Hepatocyte (in vitro differentiated cells): ENCODE measurements at regions not wholly inside any gene's neighbourhood (a gene's known extent, or its start where the extent isn't known, plus 50 kb on each side); places are given as distances from the start of the nearest gene placed in this dataset.

ENCODE experiments used
- CTCF ChIP-seq: fragments of 200-600 bp; sonication (generic); IDR thresholded peaks from 2 replicates; pipeline ENCODE4 v1.5.1; 2016; ENCODE audit warnings: antibody characterized with exemption, mild to moderate bottlenecking; ENCODE audit not compliant: poor library complexity
- EZH2 ChIP-seq: fragments of 200-600 bp; sonication (generic); IDR thresholded peaks from 2 replicates; pipeline ENCODE4 v1.6.1; 2016; ENCODE audit warnings: antibody characterized with exemption, mild to moderate bottlenecking, borderline replicate concordance
- EZH2phosphoT487 ChIP-seq: fragments of 200-600 bp; sonication (generic); IDR thresholded peaks from one replicate; pipeline ENCODE4 v1.6.1; 2018; ENCODE audit warnings: antibody characterized with exemption, mild to moderate bottlenecking, low read depth, moderate library complexity; ENCODE audit not compliant: unreplicated experiment, severe bottlenecking

GRCh38 chr2:145543856-145544255 is 1023.9 kb upstream of the ZEB2 start:
- TF ChIP-seq CTCF: no peak
- no peak for TF ChIP-seq EZH2phosphoT487
- no peak for TF ChIP-seq EZH2
